GM10266 (cell line): ENCODE measurements at regions not wholly inside any gene's neighbourhood (a gene's known extent, or its start where the extent isn't known, plus 50 kb on each side); places are given as distances from the start of the nearest gene placed in this dataset.

Experiments used
- DNase-seq: peaks from one replicate; pipeline ENCODE4 v3.0.0; 2012; ENCODE audit errors: extremely low spot score
- TF ChIP-seq, protein P1 (sequence below): IDR thresholded peaks from 2 replicates; pipeline ENCODE4 v1.5.1; 2012; ENCODE audit warnings: mild to moderate bottlenecking, low read depth; ENCODE audit not compliant: control insufficient read depth, insufficient read depth; ENCODE audit errors: missing control alignments

GRCh38 chr1:97980530-97980929 lies 59.7 kb upstream of the DPYD start:
- TF ChIP-seq, protein P1, sequence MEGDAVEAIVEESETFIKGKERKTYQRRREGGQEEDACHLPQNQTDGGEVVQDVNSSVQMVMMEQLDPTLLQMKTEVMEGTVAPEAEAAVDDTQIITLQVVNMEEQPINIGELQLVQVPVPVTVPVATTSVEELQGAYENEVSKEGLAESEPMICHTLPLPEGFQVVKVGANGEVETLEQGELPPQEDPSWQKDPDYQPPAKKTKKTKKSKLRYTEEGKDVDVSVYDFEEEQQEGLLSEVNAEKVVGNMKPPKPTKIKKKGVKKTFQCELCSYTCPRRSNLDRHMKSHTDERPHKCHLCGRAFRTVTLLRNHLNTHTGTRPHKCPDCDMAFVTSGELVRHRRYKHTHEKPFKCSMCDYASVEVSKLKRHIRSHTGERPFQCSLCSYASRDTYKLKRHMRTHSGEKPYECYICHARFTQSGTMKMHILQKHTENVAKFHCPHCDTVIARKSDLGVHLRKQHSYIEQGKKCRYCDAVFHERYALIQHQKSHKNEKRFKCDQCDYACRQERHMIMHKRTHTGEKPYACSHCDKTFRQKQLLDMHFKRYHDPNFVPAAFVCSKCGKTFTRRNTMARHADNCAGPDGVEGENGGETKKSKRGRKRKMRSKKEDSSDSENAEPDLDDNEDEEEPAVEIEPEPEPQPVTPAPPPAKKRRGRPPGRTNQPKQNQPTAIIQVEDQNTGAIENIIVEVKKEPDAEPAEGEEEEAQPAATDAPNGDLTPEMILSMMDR, result no peak
- DNase-seq, result no peak

GRCh38 chr1:97976801-97977200 lies 56.0 kb upstream of the DPYD start:
- no peak for DNase-seq
- TF ChIP-seq, protein P1, result no peak
